ENCODE measurements at regions not wholly inside any gene's neighbourhood (a gene's known extent, or its start where the extent isn't known, plus 50 kb on each side); places are given as distances from the start of the nearest gene placed in this dataset.
A peak's percentile ranks its signal among the peaks of the same experiment; 100 is the strongest.

DNA sequence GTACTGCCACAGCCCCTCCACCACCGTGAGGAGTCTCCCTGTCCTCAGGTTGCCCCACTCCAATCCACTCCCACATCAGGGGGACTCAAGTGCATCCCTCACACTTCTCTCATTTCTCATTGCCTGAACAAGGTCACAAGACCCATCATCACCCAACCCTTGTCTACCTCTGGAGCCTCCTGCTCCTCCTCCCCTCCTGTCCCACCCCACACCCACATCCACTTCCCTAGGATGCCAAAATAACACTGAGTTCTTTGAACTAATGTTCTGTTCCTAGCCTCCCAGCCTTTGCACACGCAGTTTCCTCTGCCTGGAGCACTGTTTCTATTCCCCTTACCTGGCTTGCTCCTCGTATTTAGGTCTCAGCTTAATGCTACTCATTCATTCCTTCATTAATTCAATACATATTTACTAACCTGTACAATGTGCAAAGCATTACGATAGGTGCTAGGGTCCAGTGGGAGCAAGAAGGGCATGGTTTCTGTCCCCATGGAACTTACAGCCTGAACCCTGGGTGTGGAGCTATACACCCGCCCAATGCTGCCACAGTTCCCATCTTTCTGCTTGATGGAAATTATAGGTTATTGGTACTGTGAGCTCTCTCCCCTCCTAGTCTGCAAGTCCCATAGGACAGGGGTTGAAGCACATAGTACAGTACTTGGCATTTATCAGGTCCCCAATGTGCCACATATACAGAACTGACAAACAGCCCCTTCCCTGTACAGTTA lies 96.1 kb upstream of the GRIK3 start:
- no peak for DNase-seq

DNA sequence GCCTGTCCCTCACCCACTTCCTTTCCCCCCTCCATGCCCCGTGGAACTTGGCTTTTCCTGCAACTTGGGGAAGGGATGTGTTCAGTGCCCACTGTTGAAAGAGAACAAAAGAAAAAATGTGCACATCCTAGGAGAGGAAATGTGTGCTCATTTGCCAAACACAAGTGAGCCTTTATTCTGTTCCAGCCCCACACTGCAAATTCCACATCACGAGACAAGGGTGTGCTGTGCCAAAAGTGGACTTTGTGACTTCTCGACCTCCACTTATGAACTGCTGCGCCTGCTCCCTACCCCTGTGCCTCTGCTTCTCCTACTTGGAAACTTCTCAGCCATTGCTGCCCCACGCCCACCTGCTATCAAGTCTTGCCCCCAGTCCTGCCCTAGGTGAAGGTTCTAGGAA lies 97.0 kb upstream of the GRIK3 start:
- no peak for DNase-seq

DNA sequence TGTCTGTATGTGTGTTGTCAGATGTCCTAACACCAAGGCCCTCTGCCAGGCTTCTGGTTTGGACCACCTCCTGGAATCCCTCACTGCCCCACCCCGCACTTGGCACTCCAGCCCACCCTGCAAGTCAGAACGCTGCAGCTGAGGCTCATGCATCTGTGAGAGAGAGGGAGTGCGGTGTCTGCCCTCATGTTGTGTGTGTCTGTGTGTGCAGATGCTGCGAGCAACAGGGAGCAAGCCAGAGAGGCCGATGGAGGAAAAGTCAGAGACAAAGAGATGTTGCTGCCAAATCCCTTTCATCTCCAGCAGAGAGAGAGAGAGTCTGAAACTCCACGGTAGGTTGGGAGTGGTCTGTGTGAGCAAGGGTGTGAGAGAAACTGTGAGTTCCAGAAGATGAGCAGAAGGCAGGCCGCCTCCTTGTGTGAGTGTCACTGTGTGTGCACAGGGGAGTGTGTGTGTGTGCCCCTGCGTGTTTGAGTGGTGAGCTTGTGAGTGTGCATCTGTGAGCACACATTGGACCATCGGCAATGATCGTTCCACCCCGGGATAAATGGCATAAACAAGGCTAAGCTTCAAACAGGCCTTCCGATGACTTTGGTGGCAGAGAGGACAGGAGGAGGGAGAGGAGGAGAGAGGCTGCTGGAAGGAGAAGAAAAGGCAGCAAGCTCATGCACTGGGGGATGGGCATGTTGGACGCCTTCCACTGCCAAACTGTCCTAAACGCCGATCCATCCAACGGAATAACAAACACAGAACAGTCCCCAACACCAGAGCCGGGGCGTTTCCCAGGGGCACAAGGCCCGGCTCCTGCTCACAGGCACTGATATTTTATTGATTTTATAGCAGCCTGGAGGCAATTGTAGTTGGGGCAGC lies 99.2 kb upstream of the GRIK3 start:
- no peak for DNase-seq

DNA sequence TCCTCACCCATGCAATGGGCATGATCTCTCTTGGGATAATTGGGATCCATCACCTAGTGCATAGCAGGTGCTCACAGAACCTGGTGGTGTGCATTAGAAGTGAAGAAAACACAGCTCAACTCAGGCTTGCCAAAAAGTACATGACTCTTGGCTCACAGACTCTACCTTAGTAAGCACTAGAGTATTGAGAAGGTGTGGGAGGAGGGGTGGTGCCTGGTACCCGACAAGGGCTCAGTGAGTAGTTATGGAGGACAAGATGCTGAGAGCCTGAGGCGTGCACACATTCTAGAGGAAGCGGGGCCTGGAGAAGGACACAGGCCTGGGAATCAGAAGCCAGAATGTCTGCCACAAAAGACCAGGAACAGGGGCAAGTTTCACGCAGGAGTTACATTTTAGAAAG lies 100.3 kb upstream of the GRIK3 start:
- DNase-seq, result no peak

DNA sequence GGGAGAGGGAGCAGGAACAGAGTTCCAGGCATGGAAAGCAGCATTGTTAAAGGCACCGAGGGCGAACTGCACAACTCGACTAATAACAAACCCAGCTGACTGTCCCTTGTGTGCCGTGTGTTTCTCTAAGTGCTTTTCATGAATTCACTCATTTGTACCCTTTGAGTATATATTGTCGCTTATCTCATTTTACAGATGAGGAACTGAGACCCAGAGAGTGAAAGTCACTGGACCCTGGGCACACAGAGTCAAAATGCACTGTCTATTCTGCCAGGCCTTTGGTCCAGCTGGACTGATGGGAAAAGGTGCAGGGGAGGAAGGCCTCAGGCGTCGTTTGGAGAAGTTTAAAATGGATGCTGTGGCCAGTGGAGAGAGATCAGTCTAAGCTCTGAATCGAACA lies 100.7 kb upstream of the GRIK3 start:
- no peak for DNase-seq

DNA sequence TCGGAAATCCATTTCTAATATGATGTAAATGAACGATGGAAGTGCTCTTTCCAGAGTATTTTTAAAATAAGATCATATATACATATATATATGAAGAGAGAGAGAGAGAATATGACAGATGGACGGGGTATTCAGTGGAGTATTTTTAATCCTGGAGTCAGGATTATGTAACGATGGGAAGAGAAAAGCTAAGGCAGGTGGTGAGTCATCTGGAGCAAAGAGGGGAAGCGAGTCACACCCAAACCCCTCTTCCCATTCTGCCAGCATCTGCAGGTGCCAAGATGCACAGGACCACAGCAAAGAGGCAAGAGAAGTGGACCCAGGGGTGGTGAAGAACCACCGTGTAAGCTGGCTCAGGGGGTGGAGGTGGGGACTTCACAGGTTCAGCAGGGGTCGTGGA lies 102.7 kb upstream of the GRIK3 start:
- DNase-seq, result no peak

DNA sequence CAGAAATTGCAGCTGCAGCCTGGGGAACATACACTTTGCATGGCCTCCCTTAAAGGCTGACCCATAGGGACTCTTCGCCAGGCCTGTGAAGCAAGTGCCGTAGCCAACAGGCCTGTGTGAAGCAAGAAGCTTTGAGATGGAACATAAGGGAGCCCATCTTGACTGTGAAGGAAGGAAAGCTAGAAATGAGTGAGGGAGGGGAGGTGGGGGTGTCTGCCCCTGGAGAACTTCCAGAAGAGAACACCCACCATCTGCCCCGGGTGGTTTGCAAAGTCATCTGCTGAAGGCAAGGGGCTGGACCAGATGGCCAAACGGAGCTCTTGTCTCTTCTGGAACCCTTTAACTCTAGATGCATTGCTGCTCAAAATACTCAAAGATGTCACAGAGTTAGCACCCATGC lies 103.3 kb upstream of the GRIK3 start:
- no peak for DNase-seq

DNA sequence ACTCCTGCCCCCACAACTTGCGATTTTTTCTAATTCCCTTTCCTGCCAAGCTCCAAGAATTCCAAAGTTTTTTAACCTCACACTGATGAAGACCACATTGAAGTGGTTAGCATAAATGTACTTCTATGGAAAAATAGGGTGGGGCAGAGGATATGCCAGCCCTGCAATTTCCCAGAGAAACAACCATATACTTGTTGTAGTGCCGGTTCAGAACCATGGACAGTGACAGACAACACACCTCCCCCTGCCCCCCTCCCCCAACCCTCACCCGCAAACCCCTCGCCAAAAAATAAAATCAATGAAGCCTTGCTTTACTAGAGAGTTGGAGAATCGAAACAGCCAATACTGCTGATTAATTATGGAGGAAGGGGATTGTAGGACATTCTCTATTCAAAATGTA lies 109.5 kb upstream of the GRIK3 start:
- DNase-seq, result no peak

DNA sequence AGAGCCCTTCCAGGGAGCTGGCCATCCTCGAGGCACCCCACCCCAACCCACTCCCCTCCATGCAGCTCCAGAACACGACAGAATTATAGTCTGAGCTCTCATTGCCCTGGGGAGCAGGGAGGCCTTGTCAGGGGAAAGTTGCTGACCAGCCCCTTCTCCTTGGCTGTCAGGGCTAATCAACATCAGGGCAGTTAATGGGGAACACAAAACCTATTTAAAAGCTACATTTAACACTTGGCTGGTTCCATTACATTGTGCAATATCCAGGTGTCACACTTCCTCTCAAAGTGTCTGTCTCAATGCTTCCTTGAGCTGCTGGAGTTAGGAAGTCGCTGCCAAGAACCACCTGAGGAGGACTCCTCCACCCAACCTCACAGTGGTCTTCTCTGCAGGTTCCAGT lies 111.8 kb upstream of the GRIK3 start:
- no peak for DNase-seq

DNA sequence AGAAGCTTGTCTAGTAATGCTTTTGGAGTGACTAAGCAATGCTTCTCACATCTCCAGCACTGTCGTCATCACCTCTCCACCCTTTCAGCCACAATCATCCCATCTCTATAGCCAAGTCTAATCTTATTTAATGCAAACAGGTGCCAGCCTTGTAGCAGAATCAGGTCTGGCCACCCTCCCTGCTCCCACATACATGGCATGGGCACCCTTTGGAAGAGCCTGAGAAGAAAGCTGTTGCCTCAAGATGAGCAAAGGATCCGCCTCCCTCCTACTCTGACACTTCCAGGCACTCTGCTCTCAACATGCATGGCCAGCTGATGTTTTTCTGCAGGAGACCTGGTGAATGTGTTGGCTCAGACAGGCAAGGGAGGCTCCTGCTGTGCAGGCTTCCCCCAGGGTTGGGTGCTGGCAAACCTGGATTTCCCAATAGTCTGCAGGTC lies 113.1 kb upstream of the GRIK3 start:
- DNase-seq, result peak; percentile 49

DNA sequence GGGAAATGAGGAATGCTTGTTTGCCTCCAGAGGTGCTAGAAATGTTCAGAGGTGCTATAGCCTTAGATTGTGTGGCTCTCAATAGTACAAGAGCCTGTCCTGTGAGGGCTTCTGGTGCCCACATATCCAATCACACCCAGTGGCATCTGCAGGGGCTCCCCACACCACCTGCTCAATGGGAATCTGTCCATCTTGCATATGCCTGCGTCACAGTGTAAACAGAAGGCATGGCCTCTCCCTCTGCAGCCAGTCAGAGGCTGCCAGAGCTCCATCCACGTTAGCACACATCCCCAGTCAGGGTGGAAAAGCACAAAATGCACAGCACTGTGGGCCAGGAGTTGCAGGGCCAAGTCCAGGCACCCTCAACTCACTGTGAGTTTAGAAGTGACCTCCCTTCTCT lies 113.6 kb upstream of the GRIK3 start:
- no peak for DNase-seq

DNA sequence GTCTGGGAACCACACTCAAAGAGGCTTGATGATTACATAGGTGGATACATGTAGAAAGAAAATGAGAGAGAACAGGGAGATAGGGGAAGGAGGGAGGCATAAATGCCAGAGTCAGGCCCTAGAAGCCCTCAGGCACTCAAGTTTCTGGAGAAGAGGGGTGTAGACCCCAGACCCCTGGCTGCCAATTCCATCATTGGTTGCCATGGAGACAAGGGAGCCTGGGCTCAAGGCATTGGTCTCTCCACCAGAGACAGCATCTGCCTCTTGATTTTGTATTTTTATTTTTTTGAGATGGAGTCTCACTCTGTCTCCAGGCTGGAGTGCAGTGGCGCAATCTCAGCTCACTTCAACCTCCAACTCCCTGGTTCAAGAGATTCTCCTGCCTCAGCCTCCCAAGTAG lies 114.3 kb upstream of the GRIK3 start:
- DNase-seq, result no peak

DNA sequence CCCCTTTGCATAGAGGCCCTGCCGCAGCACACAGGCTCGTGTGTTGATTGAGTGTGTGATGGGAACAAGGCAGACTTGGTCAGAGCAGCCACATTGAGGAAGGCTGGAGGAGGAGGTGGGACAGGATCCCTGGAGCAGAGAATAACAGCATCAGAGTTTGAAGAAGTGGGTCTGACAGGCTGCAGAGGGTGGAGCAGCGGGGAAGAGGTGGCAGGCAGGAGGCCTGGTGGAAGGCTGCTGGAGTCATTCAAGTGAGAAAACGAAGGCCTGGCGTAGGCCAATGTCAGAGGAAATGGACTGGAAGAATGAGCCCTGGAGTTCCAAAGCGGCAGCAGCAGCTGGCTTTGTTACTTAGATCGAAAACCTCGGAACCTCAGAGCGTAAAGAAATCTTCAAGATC lies 115.0 kb upstream of the GRIK3 start:
- no peak for DNase-seq

DNA sequence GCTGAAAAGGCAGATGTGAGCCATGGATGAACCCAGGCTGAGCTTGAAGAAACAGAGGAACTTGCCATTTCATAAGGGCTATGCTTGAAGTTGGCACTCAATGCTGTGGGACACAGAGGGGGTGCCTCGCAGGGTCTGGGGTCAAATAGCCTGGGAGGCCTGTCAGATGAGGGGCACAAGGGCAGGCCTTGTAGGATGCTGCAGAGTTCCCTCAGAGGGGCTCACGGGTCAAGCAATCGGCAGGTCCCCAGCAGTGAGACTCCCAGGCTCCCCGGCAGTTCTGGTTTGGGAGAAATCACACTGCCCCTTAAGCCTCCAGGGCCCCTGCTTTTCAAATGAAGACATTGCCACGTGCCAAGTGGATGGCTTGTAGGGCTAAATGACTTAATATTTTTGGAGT lies 116.7 kb upstream of the GRIK3 start:
- no peak for DNase-seq

DNA sequence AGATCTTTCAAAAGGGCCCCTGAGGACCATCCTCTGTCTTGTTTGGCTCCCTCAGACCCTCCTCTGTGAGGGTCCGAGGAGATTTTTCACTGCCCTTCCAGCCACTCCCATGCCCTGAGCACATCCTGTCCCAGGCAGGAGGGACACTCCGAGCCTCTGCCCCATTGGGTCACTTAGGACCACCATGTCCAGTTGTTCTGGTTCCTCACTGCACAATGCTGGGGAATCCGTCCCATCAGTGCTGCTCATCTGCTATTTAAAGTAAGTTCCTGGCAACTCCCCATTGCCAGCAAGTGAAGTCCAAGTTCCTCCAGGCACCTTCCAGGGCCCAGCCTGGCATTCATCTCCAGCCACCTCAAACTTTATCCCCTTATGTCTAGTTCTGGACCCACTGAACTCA lies 117.5 kb upstream of the GRIK3 start:
- no peak for DNase-seq

DNA sequence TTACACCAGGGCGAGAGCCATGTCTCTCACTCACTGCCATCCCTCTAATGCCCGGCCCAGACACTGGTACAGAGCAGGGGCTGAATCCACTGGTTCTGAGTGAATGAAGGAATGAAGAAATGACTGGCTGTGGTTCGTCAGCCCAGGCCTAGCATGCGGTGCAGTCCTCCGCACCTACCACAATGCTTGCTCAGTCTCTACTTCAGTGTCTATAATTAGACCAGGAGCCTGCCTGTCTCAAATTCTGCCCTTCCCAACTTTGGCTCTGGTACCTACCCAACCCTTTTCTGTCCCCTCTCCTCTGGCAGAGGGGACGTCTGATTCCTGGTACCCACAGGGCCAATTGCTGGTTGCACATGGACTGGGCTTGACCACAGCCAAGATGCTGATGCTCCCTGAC lies 118.2 kb upstream of the GRIK3 start:
- DNase-seq, result no peak

DNA sequence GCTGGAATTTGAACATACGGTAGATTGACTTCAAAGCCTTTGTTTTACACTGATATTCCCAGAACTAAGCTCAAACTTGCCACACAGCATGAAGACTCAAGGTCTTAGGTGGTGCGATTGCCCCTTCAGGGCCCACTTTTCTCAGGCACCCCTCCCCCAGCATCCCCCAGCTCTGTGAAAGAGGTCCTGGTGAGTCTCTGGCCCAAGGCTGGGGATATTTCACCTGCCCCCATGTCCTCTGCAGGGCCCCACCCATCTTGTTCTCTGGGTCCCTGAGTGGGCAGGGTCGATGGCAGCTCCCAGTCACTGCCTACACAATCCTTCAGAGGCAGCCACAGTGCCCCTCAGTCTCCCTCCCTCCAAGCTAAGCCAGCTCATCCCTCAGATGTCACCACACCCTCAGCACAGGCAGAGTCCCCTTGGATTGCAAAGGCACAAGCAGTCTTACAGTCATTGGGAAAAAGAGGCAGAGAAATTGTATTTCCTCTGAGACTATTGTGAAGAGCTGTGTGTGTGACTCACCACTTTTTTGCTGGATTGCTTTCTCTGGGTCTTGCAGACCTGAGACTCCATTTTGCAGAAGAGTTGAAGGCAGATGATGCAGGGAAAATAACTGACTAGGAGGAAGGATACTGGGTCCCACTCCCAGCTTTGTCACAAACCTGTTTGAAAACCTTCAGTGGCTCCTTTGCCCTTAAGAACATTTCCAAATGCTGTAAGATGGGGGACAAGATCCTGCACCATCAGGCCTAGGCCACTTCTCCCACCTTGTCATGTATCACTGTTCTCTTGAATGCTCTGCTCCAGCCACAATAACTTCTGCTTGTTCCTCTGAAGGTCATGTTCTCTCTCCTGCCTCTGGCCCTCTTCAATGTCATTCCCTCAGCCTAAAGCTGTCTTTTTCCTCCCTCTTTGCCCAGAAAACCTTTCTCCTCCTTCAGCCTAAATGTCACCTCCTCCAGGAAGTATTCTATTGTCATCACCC lies 119.1 kb upstream of the GRIK3 start:
- DNase-seq, result no peak

DNA sequence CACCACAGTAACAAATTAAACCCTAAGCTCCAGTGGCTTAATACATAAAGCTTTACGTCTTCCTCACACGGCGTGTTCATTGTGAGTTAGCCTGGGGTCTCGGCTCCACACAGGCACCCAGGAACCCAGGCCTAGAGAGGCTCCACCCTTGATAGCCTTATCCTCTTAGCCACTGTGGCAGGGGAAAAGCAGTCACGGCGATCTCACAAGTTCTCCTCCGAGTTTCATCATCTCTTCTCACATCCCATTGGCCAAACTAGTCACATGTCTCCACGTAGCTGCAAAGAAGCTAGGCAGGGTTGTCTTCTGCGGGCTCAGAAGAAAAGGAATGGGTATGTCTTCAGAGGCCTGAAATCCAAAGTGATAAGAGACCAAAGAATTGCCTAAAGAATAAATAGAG lies 122.3 kb upstream of the GRIK3 start:
- no peak for DNase-seq

DNA sequence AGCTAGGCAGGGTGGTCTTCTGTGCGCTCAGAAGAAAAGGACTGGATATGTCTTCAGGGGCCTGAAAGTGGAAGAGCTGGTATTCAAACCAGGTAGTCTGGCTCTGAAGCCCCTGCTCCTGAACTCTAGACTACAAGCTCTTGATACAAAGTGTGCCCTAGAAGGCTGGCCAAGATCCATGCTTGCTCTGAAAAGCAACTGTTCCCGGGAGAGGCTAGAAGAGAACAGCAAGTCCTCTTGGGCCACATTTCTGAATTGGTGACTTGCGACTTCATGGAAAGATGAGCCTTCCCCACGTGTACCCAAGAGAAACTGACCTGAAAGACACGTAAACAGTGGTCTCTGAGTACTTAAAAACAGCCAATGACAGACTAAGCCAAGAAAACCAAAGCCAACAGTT lies 123.3 kb upstream of the GRIK3 start:
- no peak for DNase-seq

DNA sequence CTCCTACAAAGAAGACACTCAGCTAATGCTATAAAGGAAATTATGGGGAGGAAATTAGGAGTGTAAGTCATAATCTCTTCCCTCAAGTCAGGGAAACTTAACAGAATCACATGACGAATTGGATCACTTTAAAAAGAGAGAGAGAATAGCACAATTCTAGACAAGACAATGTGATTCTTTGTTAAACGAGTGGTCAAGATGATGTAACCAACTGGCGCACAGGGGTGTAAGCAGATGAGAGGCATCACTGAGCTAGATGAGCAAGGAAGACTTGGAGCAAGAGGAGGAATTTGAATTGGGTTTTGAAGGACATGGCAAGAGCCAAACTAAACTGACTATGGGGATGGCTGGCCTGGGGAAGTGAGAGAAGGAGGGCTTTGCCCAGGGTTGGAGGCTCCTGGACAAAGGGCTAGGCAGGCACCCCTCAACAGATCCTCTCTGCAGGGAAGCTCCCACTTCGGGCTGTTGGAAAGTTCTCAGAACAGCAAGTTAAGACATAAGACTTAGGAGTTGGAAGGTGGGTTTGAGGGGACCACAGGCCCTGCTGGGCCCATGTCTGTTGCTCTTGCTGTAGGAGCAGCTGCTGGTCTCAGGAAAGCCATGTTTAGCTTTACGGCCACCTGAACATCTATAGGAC lies 123.9 kb upstream of the GRIK3 start:
- no peak for DNase-seq

DNA sequence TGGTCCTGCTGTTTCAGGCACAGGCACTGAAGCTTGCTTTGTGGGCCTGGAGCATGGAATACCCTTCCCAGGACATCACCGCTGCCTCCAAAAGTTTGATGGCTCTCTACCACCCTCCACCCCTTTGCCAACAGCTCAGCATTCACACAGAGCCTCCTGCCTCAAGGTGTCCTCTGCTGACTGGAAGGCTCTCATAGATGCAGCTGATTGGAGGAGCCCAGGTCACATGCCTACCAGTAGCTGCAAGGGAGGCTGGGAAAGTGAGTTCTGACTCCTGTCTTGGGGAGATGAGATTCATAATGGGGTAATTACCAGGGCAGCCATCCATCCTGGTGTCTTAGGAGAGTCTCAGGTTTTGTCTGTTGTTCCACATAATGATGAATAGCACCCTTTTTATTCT lies 124.8 kb upstream of the GRIK3 start:
- no peak for DNase-seq

DNA sequence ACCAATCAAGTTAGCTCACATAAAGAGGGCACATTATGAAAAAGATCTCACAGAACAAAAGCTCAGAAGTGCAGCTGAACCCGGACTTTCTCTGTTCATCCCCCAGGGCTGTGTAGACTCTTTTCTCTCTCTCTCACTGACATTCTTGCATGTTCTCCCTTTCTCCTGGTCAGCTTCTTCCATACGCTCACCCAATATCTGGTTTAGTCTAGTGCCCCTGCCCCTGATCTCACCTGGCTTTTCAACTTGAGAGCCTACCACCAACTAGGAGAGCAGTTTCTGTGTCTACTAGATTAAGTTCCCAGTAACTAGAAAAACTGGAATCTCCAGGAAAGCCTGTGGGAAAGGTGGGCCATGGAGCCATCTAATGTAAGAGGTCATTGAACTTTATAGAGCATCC lies 126.9 kb upstream of the GRIK3 start:
- no peak for DNase-seq

DNA sequence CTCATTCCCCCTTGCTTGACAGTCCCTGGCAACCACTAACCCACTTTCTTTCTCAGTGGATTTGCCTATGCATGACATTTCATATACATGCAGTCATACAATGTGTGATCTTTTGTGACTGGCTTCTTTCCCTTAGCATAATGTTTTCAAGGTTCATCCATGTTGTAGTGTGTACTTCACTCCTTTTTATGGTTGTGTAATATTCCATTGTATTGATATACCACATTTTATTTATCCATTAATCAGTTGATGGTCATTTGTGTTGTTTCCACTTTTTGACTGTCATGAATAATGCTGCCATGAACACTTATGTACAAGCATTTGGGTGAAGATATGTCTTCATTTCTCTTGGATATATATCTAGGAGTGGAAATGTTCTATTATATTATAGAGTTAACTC lies 127.7 kb upstream of the GRIK3 start:
- DNase-seq, result no peak

All from NCI-H345 (cell line).